Kidney (tissue), 13 donors: ENCODE measurements at regions not wholly inside any gene's neighbourhood (a gene's known extent, or its start where the extent isn't known, plus 50 kb on each side); places are given as distances from the start of the nearest gene placed in this dataset.

Source experiments
- DNase-seq, 5 donors: peaks; one replicate each; pipeline ENCODE4 v3.0.0-alpha.2; 2013 to 2020
- FAIRE-seq: peaks from 2 replicates; lab custom pipeline; 2012; peaks lifted over from hg19 to GRCh38; lab: Jason Lieb, UNC
- H3K27ac ChIP-seq, 2 donors: one replicate each; pipeline ENCODE4 v1.7.0; 2013; ENCODE audit warnings: low read depth in 2 of 2, low read length in 2 of 2, inconsistent platforms in 1 of 2
- H3K27me3 ChIP-seq: one replicate; pipeline ENCODE4 v1.7.1; 2013; ENCODE audit warnings: low read length, inconsistent platforms; ENCODE audit not compliant: control insufficient read depth, insufficient read depth
- H3K36me3 ChIP-seq, 3 donors: one replicate each; pipeline versions ENCODE4 v1.7.0 to v1.7.1; 2013; ENCODE audit warnings: low read length in 3 of 3, control low read depth in 1 of 3, inconsistent platforms in 1 of 3; ENCODE audit not compliant: insufficient read depth in 3 of 3, control insufficient read depth in 2 of 3
- H3K4me1 ChIP-seq, 3 donors: one replicate each; pipeline versions ENCODE4 v1.7.0 to v1.7.1; 2013; ENCODE audit warnings: low read length in 3 of 3, inconsistent platforms in 1 of 3, low read depth in 1 of 3; ENCODE audit not compliant: control insufficient read depth in 2 of 3, insufficient read depth in 2 of 3
- H3K4me3 ChIP-seq, 3 donors: one replicate each; pipeline versions ENCODE4 v1.7.0 to v1.8.1; 2013; ENCODE audit warnings: low read length in 3 of 3, control low read depth in 1 of 3, inconsistent platforms in 1 of 3
- H3K9ac ChIP-seq, 3 donors: one replicate each; pipeline versions ENCODE4 v1.7.0 to v1.7.1; 2013; ENCODE audit warnings: low read length in 3 of 3, control low read depth in 1 of 3, inconsistent platforms in 1 of 3
- H3K9me3 ChIP-seq, 3 donors: one replicate each; pipeline versions ENCODE4 v1.7.0 to v1.7.1; 2013; ENCODE audit warnings: low read length in 3 of 3, control low read depth in 1 of 3, inconsistent platforms in 1 of 3; ENCODE audit not compliant: control insufficient read depth in 2 of 3, insufficient read depth in 1 of 3
- intact Hi-C: fragments of 100-400 bp; cut with DNase I; formaldehyde crosslinking; loops from one replicate; pipeline ENCODE4 v1.11.1; 2022
- TF ChIP-seq, protein P1 (sequence below): IDR thresholded peaks from 3 replicates; pipeline ENCODE4 v1.5.1; 2012; ENCODE audit warnings: mild to moderate bottlenecking, moderate library complexity, borderline replicate concordance; ENCODE audit not compliant: insufficient read depth; ENCODE audit errors: extremely low read depth
- donor health status: control.
- donor health status: control.
- donor health status: control.
- donor health status: control.
- donor health status: control.
- donor health status: DM: yes; HTN: yes; CAD: no.
- donor health status: Normal renal cell carcinoma (clear cell type).

GRCh38 chr6:41463062-41463930 lies 82.9 kb upstream of the FOXP4 start:
- H3K27ac ChIP-seq: no peak overlapping the region
- H3K9me3 ChIP-seq: no peaks in the 10 kb centered on the region
- peak in 4 of 5 donors; percentile 79 to 84 (median 82) for DNase-seq
- H3K36me3 ChIP-seq: no peaks in the 10 kb centered on the region
- intact Hi-C loops: loop anchor here (10.0 kb wide), 1 partner anchor 132 kb away; no protein-coding TSS in a partner anchor
- FAIRE-seq: no peak
- TF ChIP-seq, protein P1, sequence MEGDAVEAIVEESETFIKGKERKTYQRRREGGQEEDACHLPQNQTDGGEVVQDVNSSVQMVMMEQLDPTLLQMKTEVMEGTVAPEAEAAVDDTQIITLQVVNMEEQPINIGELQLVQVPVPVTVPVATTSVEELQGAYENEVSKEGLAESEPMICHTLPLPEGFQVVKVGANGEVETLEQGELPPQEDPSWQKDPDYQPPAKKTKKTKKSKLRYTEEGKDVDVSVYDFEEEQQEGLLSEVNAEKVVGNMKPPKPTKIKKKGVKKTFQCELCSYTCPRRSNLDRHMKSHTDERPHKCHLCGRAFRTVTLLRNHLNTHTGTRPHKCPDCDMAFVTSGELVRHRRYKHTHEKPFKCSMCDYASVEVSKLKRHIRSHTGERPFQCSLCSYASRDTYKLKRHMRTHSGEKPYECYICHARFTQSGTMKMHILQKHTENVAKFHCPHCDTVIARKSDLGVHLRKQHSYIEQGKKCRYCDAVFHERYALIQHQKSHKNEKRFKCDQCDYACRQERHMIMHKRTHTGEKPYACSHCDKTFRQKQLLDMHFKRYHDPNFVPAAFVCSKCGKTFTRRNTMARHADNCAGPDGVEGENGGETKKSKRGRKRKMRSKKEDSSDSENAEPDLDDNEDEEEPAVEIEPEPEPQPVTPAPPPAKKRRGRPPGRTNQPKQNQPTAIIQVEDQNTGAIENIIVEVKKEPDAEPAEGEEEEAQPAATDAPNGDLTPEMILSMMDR: peak; percentile 73
- no peak overlapping the region for H3K9ac ChIP-seq
- peaks cover 7% of the 10 kb centered on the region for H3K27me3 ChIP-seq
- no peaks in the 10 kb centered on the region for H3K4me1 ChIP-seq
- H3K4me3 ChIP-seq: no peak overlapping the region

DNA sequence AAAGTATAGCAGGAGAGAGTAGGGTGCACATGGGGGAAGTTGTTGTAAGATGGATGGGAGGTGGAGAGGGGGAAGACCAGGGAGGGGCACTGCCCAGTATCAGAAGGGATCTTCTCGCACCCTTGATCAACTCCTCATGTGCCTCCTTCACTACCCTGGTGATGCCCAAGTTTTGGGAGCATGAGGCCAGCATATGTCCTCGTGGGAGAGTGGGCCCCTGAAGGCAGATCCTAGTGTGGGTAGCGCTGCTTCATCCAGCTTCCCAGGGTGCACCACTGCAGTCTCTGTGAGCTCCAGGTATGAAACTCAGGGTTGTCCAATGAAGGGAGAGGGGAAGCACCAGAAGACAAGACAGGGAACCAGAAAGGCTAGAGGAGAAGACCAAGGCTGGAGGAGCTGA lies 82.2 kb upstream of the FOXP4 start:
- Histone ChIP-seq H3K4me3 (no peak overlapping the region), H3K4me1 (no peaks in the 10 kb centered on the region), H3K27ac (no peak overlapping the region), H3K9me3 (no peaks in the 10 kb centered on the region), H3K9ac (no peak overlapping the region), H3K27me3 (peaks cover 7% of the 10 kb centered on the region), H3K36me3 (no peaks in the 10 kb centered on the region)
- DNase-seq (peak in 1 of 5 donors; percentile 17), FAIRE-seq (no peak)
- TF ChIP-seq, protein P1: no peak
- intact Hi-C loops: loop anchor here (10.0 kb wide), 1 partner anchor 131 kb away; no protein-coding TSS in a partner anchor

- intact Hi-C loops: loop anchor here (10.0 kb wide), 1 partner anchor 130 kb away; no protein-coding TSS in a partner anchor
Observed at GRCh38 chr6:41464481-41464880, 81.7 kb upstream of the FOXP4 start.

More at GRCh38 chr6:41464481-41464880, 81.7 kb upstream of the FOXP4 start:
- TF ChIP-seq, protein P1: no peak
- H3K27me3 ChIP-seq: peaks cover 7% of the 10 kb centered on the region
- H3K36me3 ChIP-seq: no peaks in the 10 kb centered on the region
- DNase-seq (peak in 1 of 5 donors; percentile 11), FAIRE-seq (no peak)
- H3K27ac ChIP-seq: no peak overlapping the region
- H3K4me1 ChIP-seq: no peaks in the 10 kb centered on the region
- H3K9me3 ChIP-seq: no peaks in the 10 kb centered on the region
- H3K9ac ChIP-seq: no peak overlapping the region
- H3K4me3 ChIP-seq: no peak overlapping the region
